ENCODE measurements at regions not wholly inside any gene's neighbourhood (a gene's known extent, or its start where the extent isn't known, plus 50 kb on each side); places are given as distances from the start of the nearest gene placed in this dataset.

GRCh38 chr6:93571346-93571745 lies 152.0 kb upstream of the EPHA7 start:
- no peak for DNase-seq

GRCh38 chr6:93568169-93568568 lies 148.8 kb upstream of the EPHA7 start:
- Histone ChIP-seq H3K4me3 (no peak overlapping the region), H3K36me3 (no peaks in the 10 kb centered on the region), H3K27me3 (no peaks in the 10 kb centered on the region), H3K9me3 (no peaks in the 10 kb centered on the region), H3K4me1 (no peaks in the 10 kb centered on the region), H3K27ac (no peak overlapping the region)
- TF ChIP-seq CTCF (IDR thresholded peaks at IDR 0.05) (no peak), POLR2A (IDR thresholded peaks at IDR 0.05) (no peak)
- WGBS (ENCODE audit: insufficient coverage, low coverage, low lambda C conversion rate, missing lambda C conversion rate) = 24% methylated on average over 1 of the region's 1 CpG
- intact Hi-C loops (cut with DNase I) = no loop called here
- DNase-seq (no peak), ATAC-seq (no peak)

More at GRCh38 chr6:93571346-93571745, 152.0 kb upstream of the EPHA7 start:
- H3K4me3 ChIP-seq = no peak overlapping the region
- H3K4me1 ChIP-seq = no peaks in the 10 kb centered on the region
- TF ChIP-seq POLR2A (IDR thresholded peaks at IDR 0.05) = no peak
- TF ChIP-seq CTCF (IDR thresholded peaks at IDR 0.05) = no peak
- intact Hi-C loops (cut with DNase I) = no loop called here
- 6% methylated on average over 1 of the region's 1 CpG for WGBS (ENCODE audit: insufficient coverage, low coverage, low lambda C conversion rate, missing lambda C conversion rate)
- no peak for ATAC-seq
- no peak overlapping the region for H3K27ac ChIP-seq
- H3K27me3 ChIP-seq = no peaks in the 10 kb centered on the region
- H3K36me3 ChIP-seq = no peaks in the 10 kb centered on the region
- H3K9me3 ChIP-seq = no peaks in the 10 kb centered on the region

- TF ChIP-seq CTCF (IDR thresholded peaks at IDR 0.05) (no peak), POLR2A (IDR thresholded peaks at IDR 0.05) (no peak)
- Histone ChIP-seq H3K36me3 (no peaks in the 10 kb centered on the region), H3K27me3 (no peaks in the 10 kb centered on the region), H3K27ac (no peak overlapping the region), H3K4me1 (no peaks in the 10 kb centered on the region), H3K9me3 (no peaks in the 10 kb centered on the region), H3K4me3 (no peak overlapping the region)
- no peak for ATAC-seq
- WGBS (ENCODE audit: insufficient coverage, low coverage, low lambda C conversion rate, missing lambda C conversion rate) = 61% methylated on average over 5 of the region's 5 CpGs
- intact Hi-C loops (cut with DNase I) = no loop called here
- DNase-seq = no peak
Measured at GRCh38 chr6:93567164-93567563, 147.8 kb upstream of the EPHA7 start.

- intact Hi-C loops (cut with DNase I) = no loop called here
- H3K36me3 ChIP-seq = no peaks in the 10 kb centered on the region
- DNase-seq (no peak), ATAC-seq (no peak)
- no peaks in the 10 kb centered on the region for H3K4me1 ChIP-seq
- no peaks in the 10 kb centered on the region for H3K9me3 ChIP-seq
- 69% methylated on average over 8 of the region's 8 CpGs for WGBS (ENCODE audit: insufficient coverage, low coverage, low lambda C conversion rate, missing lambda C conversion rate)
- H3K27me3 ChIP-seq = no peaks in the 10 kb centered on the region
- H3K27ac ChIP-seq = no peak overlapping the region
- no peak overlapping the region for H3K4me3 ChIP-seq
- no peak for TF ChIP-seq POLR2A (IDR thresholded peaks at IDR 0.05)
- TF ChIP-seq CTCF (IDR thresholded peaks at IDR 0.05) = no peak
Measured at GRCh38 chr6:93566285-93566684, 146.9 kb upstream of the EPHA7 start.

GRCh38 chr6:93562582-93562981 lies 143.2 kb upstream of the EPHA7 start:
- 40% methylated on average over 1 of the region's 1 CpG for WGBS (ENCODE audit: insufficient coverage, low coverage, low lambda C conversion rate, missing lambda C conversion rate)
- H3K36me3 ChIP-seq = no peaks in the 10 kb centered on the region
- H3K4me1 ChIP-seq = no peaks in the 10 kb centered on the region
- no peak overlapping the region for H3K27ac ChIP-seq
- no peak for DNase-seq
- intact Hi-C loops (cut with DNase I) = no loop called here
- no peak for ATAC-seq
- no peak for TF ChIP-seq POLR2A (IDR thresholded peaks at IDR 0.05)
- no peak for TF ChIP-seq CTCF (IDR thresholded peaks at IDR 0.05)
- no peaks in the 10 kb centered on the region for H3K9me3 ChIP-seq
- H3K4me3 ChIP-seq = no peak overlapping the region
- H3K27me3 ChIP-seq = no peaks in the 10 kb centered on the region

Data from right lobe of liver (tissue), 6 donors.